ENCODE measurements at regions not wholly inside any gene's neighbourhood (a gene's known extent, or its start where the extent isn't known, plus 50 kb on each side); places are given as distances from the start of the nearest gene placed in this dataset.
"Not testable (repeated sequence)": the region's sequence is repeated elsewhere in the genome, so short reads cannot be mapped to it uniquely, and the experiment has no call there.

DNA sequence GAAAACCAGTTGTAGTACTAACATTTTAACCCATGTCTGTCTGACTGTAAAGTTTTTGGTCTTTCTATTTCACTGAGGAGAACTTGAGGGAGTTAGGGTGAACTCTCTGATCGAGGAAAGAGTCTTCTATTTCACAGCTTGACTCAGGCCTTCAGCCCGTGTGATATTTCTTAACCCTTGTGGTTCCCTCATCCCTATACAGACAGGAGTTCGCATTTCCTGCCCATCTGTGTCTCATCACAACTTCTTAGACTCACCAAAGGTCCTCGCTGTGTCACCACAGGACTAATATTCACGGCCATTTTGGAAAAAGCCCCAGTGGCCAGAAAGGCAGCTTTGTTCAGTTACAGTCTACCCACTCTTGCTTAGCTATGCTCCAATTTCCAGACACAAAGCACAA, 172.8 kb downstream of the FAM181B start:
- H3K4me3 Mint-ChIP-seq, result no peak overlapping the region
- H3K27me3 Mint-ChIP-seq, result peaks cover 2% of the 10 kb centered on the region
- peaks cover 8 to 32% (median 21%) of the 10 kb centered on the region in 3 donors for H3K4me1 Mint-ChIP-seq
- H3K27ac Mint-ChIP-seq, result no peak overlapping the region
- peaks cover 0 to 4% (median 4%) of the 10 kb centered on the region in 3 donors for H3K9me3 Mint-ChIP-seq
- H3K36me3 Mint-ChIP-seq, result no peaks in the 10 kb centered on the region

DNA sequence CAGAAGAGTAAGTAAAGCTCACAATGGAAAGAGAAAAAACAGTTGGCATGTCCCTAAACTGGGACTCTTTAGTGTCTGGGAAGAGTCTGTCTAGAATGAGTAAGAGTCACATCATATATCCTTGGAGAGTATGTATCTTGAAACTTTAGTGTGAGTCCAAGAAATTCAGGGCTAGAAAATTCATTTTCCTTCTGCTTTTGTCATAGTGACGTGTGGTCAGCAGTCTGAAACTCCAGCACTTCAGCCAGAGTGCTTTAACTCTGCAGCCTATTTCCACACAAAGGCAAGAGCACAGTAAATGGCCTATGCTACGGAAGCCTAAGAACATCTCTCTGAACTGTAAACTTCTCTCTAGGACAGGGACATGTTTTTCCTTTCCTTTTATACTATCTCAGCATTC, 174.1 kb downstream of the FAM181B start:
- Mint-ChIP-seq H3K9me3 (peaks cover 0 to 4% (median 4%) of the 10 kb centered on the region in 3 donors), H3K27me3 (peaks cover 4% of the 10 kb centered on the region), H3K4me3 (peak overlapping the region in 1 of 4 donors; percentile 48), H3K27ac (peak overlapping the region in 1 of 3 donors; percentile 52), H3K36me3 (no peaks in the 10 kb centered on the region), H3K4me1 (peaks cover 10 to 32% (median 17%) of the 10 kb centered on the region in 3 donors)

DNA sequence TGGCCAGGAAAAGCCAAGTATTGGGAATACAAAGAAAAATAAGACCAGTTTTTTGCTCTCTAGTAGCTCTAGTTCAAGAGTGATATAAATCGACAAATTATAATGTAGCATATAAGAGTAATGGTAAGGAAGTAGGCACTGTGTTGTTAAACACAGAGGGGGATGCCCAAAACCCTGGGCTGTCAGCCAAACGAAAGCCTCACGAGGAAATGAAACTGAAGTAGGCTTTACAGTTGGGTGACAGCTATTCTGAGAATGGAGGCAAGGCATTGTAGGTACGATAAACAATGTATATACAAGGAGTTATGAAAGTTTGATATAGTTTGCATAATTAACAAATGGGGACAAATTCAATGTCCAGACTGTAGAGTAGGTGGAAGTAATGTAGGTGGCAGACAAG, 176.4 kb downstream of the FAM181B start:
- no peaks in the 10 kb centered on the region for H3K36me3 Mint-ChIP-seq
- H3K4me3 Mint-ChIP-seq, result peak overlapping the region in 1 of 4 donors; percentile 73

DNA sequence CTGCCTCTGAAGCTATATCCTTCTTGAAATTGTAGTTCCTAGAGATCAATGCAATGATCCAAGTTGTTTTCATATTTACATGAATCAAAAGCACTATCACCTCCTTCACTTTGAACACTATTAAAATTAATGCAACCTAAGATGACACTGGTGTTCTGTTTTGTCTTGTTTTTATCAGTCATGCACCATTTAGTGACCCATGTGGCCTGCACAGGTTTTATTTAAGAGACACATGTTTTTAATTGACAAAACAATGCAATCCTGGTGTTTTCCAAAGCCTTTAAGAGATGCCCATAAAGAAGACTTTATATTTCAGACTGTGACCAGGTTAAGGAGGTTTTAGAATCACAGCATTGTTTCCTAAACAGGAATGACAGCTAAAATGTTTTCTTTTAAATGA, 177.5 kb downstream of the FAM181B start:
- Mint-ChIP-seq H3K4me3 (no peak overlapping the region), H3K27ac (no peak overlapping the region), H3K36me3 (peaks cover 3% of the 10 kb centered on the region), H3K27me3 (peaks cover 9% of the 10 kb centered on the region), H3K4me1 (peaks cover 10 to 32% (median 17%) of the 10 kb centered on the region in 3 donors), H3K9me3 (peaks cover 3 to 4% (median 4%) of the 10 kb centered on the region in 3 donors)

More for the DNA sequence above, 176.4 kb downstream of the FAM181B start:
- H3K4me1 Mint-ChIP-seq, result peaks cover 10 to 32% (median 17%) of the 10 kb centered on the region in 3 donors
- H3K27me3 Mint-ChIP-seq, result peaks cover 4% of the 10 kb centered on the region
- peak overlapping the region in 1 of 3 donors; percentile 69 for H3K27ac Mint-ChIP-seq
- peaks cover 0 to 4% (median 4%) of the 10 kb centered on the region in 3 donors for H3K9me3 Mint-ChIP-seq

DNA sequence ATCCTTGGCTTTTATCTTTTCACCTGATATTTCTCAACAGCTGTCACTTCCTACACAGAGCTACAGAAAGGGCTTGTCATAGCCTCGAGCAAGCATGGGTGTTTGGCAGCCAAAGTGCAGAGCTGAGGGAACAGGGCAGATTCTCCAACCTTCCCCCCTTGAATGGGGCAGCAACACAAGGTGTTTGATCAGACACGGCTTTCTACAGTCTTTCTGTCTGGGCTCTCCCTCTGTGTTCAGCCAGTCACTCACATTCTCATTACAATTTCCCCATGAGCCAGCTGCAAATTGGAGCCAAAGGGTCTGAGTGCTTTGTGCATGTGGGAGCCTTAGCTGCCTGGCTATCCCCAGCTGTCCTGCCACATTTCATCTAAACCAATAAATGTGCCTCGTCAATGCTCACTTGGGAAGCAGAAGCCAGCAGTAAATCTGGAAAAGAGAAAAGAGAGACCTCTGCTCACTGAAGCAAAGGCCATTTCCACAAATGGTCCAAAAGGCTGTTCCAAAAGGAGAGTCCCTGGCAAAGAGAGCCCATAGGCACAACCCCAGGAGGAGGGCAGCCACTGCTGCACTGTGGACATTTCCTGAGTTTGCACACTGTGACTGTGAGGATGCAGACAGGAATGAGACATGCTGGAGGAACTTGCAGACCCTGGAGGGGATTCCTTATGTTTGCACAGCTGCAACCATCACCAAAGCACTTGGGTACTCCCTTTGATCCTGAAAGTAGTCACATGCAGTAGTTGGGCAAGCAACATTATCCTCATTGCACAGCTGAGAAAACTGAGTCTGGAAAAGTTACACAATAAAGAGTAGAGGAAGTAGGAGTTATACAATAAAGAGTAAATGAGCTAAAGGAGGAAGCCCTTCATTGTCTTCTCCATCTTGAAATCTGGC, 186.8 kb downstream of the FAM181B start:
- peaks cover 6% of the 10 kb centered on the region for H3K27me3 Mint-ChIP-seq
- no peak overlapping the region for H3K27ac Mint-ChIP-seq
- H3K9me3 Mint-ChIP-seq, result peaks cover 2 to 6% (median 5%) of the 10 kb centered on the region in 3 donors
- no peak overlapping the region for H3K4me3 Mint-ChIP-seq
- peaks cover 6% of the 10 kb centered on the region for H3K36me3 Mint-ChIP-seq
- H3K4me1 Mint-ChIP-seq, result peaks cover 0 to 2% (median 0%) of the 10 kb centered on the region in 3 donors

DNA sequence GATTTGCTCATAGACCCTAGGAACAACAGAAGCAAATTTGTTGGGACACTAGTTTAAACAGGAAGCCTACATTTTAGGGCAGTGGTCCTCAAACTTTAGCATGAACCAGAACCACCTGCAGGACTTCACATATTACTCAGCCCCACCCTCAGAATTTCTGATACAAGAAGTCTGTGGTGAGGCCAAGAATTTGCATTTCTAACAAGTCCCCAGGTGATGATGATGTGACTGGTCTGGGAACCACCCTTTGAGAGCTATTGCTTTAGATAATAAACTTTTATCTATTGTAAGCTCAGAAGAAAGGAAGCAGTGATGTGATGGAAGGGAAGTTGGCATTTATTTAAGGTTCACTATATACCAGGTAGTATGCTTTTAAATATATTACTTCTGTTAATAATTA, 194.0 kb downstream of the FAM181B start:
- Mint-ChIP-seq H3K4me3 (no peak overlapping the region), H3K27ac (peak overlapping the region in 1 of 3 donors; percentile 6), H3K9me3 (no peaks in the 10 kb centered on the region), H3K27me3 (peaks cover 4% of the 10 kb centered on the region), H3K4me1 (peaks cover 0 to 2% (median 0%) of the 10 kb centered on the region in 3 donors), H3K36me3 (no peaks in the 10 kb centered on the region)

DNA sequence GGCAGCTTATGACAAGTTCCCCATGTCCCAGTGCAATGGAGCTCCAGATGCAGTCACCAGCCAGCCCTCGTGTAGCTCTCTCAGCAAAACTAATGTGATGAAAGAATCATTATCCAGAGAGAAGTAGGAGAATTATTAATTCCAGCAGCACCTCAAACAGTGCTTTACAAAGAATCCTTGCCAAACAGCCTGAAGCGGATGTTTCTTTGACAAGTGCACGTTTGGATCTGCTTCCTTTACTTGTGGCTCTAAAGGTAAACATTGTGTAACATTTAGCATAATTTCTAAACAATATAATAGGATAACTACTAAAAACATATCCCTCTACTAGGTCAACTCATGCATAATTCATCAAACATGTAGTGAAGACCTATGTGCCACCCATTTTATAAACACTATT, 197.0 kb downstream of the FAM181B start:
- no peak overlapping the region for H3K27ac Mint-ChIP-seq
- H3K4me1 Mint-ChIP-seq, result peaks cover 0 to 2% (median 0%) of the 10 kb centered on the region in 3 donors
- no peaks in the 10 kb centered on the region for H3K9me3 Mint-ChIP-seq
- no peak overlapping the region for H3K4me3 Mint-ChIP-seq
- no peaks in the 10 kb centered on the region for H3K36me3 Mint-ChIP-seq
- peaks cover 4% of the 10 kb centered on the region for H3K27me3 Mint-ChIP-seq

DNA sequence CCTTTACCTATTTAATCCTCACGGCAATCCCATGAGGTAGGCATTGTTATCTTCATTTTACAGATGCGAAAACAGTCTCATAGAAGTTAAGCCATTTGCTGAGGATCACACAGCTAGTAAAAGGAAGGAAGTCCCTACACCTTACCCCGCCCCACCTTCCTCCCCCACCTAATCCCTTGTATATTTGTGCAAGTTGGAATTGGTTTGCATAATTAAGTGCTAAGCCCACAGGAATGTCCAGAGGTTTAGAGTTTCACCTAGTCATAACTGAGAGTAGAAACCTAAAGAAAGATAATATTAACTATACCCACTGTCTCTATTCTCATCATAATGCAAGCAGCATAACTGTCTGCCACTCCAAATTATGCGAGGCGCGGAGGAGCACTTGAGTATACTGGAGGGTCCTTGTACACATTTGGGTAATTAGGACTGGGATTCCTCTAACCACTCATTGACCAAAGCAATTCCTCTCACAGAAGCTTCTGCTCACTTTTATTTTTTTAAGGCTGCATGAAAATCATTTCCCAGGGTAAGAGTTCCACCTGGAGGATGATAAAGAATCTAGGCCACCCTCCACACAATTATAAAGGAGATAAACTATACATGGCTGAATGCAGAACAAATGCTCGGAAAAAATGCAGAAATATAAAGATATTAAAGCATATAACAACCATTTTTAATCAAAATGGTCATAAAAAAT, 199.9 kb downstream of the FAM181B start:
- H3K9me3 Mint-ChIP-seq, result peaks cover 0 to 2% (median 0%) of the 10 kb centered on the region in 3 donors
- H3K4me3 Mint-ChIP-seq, result no peak overlapping the region
- H3K27ac Mint-ChIP-seq, result no peak overlapping the region
- H3K27me3 Mint-ChIP-seq, result peaks cover 4% of the 10 kb centered on the region
- no peaks in the 10 kb centered on the region for H3K4me1 Mint-ChIP-seq
- H3K36me3 Mint-ChIP-seq, result no peaks in the 10 kb centered on the region

DNA sequence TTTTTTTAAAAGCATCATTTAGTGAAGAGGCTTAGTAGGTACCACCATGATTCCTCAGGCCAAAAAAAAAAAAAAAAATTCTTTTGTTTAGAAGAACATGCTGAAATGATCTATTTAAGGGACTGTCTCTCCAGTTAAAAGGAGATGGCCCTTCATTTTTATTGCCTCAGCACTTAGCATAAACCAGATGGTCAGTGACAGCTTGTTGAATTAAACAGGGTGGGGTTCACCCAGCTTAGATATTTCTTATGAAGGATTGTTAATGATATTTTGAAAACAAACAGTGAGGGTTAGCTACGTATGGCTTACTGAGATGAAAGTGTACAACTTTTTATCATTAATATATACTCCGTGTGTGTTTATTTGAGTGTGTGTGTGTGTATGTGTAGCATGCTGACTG, 203.7 kb downstream of the FAM181B start:
- Mint-ChIP-seq H3K4me1 (no peaks in the 10 kb centered on the region), H3K36me3 (no peaks in the 10 kb centered on the region), H3K27ac (no peak overlapping the region), H3K4me3 (no peak overlapping the region), H3K9me3 (peaks cover 0 to 2% (median 0%) of the 10 kb centered on the region in 3 donors), H3K27me3 (peaks cover 10% of the 10 kb centered on the region)

DNA sequence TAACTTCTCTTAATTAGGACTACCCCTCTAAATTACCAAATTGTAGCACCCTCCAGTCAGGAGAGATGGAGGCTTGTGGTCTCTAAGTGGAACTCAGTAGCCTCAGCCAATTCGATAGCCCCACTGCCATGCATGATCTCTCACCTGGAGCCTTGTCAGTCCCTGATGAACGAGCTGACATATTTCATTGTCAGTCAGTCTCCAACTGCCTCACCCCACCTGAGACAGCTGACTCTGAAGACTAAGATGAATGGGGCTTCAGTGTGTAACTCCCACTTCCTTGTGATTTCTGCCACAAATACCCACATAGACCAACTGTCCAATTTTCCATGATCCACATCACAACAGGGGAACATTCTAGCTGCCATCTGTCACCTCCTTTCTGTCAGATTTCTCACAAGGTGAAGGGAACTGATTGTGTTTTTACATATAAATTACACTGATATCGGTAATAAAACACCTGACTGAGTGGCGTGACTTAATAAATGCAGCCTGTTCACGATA, 206.5 kb downstream of the FAM181B start:
- Mint-ChIP-seq H3K36me3 (no peaks in the 10 kb centered on the region), H3K4me1 (no peaks in the 10 kb centered on the region), H3K27ac (no peak overlapping the region), H3K9me3 (peaks cover 0 to 2% (median 0%) of the 10 kb centered on the region in 3 donors), H3K4me3 (no peak overlapping the region), H3K27me3 (peaks cover 9% of the 10 kb centered on the region)

DNA sequence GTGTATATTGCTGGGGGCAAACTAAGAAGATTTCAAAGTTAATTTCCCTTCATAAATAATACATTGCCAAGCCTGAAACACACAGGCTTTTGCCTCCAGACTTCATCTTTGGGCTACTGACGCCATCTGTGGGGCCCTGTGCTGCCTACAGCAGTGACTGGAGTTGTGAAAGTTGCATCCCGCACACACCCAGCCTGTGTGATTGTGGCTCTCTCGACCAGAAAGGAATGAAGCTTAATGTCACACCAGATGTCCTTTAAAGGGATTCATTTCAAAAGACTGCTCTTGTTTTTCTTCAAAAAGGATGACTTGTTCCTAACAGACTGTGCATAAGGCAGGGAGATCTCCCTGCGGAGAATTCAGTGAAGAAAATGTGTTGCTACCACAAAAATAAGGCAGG, 210.5 kb downstream of the FAM181B start:
- H3K36me3 Mint-ChIP-seq, result no peaks in the 10 kb centered on the region
- peaks cover 16% of the 10 kb centered on the region for H3K27me3 Mint-ChIP-seq
- H3K4me3 Mint-ChIP-seq, result no peak overlapping the region
- peaks cover 0 to 2% (median 0%) of the 10 kb centered on the region in 3 donors for H3K9me3 Mint-ChIP-seq
- no peak overlapping the region for H3K27ac Mint-ChIP-seq
- no peaks in the 10 kb centered on the region for H3K4me1 Mint-ChIP-seq

DNA sequence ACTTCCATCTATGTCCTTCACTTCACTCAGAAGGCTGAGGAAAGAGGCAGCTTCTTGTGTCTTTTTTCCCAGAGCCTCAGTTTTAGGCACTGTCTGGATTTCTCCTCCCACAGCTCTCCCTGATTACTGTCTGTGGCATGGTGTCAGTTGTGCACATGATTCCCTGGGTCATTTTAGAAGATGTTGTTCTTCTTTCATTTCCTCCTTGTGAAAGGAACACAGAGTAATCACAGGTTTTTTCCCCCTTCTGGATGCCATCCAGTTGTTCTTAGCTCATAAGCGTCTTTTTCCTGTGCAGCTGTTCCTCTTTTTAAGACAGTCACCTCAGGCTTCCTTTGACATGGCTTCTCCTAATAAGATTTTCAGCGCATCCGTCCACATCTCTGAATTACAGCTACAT, 212.2 kb downstream of the FAM181B start:
- Mint-ChIP-seq H3K36me3 (no peaks in the 10 kb centered on the region), H3K4me3 (no peak overlapping the region), H3K27ac (no peak overlapping the region), H3K4me1 (no peaks in the 10 kb centered on the region), H3K27me3 (peaks cover 10% of the 10 kb centered on the region), H3K9me3 (peaks cover 0 to 2% (median 0%) of the 10 kb centered on the region in 3 donors)

DNA sequence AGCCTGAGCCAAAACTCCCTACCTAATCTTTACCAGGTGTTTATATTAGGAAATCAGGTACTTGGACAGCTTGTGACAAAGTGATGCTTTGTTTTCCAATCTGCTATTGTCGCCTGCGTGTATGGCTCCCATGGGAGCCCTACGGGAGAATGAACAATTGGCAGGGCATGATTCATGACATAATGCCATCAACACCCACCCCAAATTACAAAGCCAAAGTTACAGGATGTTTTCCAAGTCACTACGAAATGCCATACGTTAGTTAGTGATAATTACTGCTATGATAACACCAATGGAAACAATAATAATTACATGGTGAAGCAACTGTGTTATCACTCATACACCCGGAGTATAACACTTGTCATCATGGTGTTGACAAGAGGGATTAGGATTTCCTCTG, 226.4 kb downstream of the FAM181B start:
- H3K9me3 Mint-ChIP-seq, result peaks cover 0 to 2% (median 1%) of the 10 kb centered on the region in 3 donors
- no peak overlapping the region for H3K4me3 Mint-ChIP-seq
- H3K27ac Mint-ChIP-seq, result no peak overlapping the region

DNA sequence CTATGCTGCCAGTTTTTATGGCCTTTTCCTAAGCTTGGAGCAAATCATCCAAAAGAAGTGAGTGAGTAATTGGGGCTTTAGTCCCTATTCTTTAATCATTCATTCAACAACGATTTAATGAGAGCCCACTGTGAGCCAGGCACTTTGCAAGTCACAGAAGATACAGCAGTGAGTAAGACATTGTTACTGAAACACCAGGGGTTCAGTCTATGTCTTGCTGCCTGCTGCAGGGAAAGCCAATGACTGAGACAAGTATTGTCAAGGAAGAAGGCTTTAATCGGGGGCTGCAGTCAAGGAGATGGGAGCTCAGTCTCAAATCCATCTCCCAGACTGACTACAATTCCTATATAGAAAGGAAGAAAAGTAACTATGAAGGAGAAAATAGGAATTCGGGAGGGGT, 228.3 kb downstream of the FAM181B start:
- H3K27me3 Mint-ChIP-seq, result no peaks in the 10 kb centered on the region
- H3K36me3 Mint-ChIP-seq, result no peaks in the 10 kb centered on the region
- H3K4me3 Mint-ChIP-seq, result no peak overlapping the region
- no peak overlapping the region for H3K27ac Mint-ChIP-seq
- no peaks in the 10 kb centered on the region for H3K9me3 Mint-ChIP-seq
- H3K4me1 Mint-ChIP-seq, result no peaks in the 10 kb centered on the region

More for the DNA sequence above, 226.4 kb downstream of the FAM181B start:
- Mint-ChIP-seq H3K36me3 (no peaks in the 10 kb centered on the region), H3K4me1 (no peaks in the 10 kb centered on the region), H3K27me3 (peaks cover 2% of the 10 kb centered on the region)

DNA sequence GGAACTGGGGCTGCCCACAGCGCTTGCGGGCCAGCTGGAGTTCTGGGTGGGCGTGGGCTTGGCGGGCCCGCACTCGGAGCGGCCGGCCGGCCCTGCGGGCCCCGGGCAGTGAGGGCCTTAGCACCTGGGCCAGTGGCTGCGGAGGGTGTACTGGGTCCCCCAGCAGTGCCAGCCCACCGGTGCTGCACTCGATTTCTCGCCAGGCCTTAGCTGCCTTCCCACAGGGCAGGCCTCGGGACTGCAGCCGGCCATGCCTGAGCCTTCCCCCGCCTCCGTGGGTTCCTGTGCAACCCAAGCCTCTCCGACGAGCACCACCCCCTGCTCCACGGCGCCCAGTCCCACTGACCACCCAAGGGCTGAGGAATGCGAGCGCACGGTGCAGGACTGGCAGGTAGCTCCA, 232.5 kb downstream of the FAM181B start:
- not testable (repeated sequence) for H3K36me3 Mint-ChIP-seq, H3K9me3 Mint-ChIP-seq, H3K4me3 Mint-ChIP-seq, H3K4me1 Mint-ChIP-seq, H3K27ac Mint-ChIP-seq, H3K27me3 Mint-ChIP-seq

Measured in IgD-negative memory B cell (primary cell).